ENCODE measurements at regions not wholly inside any gene's neighbourhood (a gene's known extent, or its start where the extent isn't known, plus 50 kb on each side); places are given as distances from the start of the nearest gene placed in this dataset.
"Not testable (repeated sequence)": the region's sequence is repeated elsewhere in the genome, so short reads cannot be mapped to it uniquely, and the experiment has no call there.

GRCh38 chr11:26878959-26879581 is 114.8 kb upstream of the FIBIN start:
- CTCF ChIA-PET, result no interaction called here
- dilution Hi-C loops (cut with MboI; ENCODE audit: extremely low pct_ligation_motif_present, low sequenced_read_pairs), result no loop called here
- no peaks in the 10 kb centered on the region for H4K20me1 ChIP-seq (replicated peaks; ENCODE audit: control insufficient read depth, extremely low read depth, insufficient read depth, low read length)

DNA sequence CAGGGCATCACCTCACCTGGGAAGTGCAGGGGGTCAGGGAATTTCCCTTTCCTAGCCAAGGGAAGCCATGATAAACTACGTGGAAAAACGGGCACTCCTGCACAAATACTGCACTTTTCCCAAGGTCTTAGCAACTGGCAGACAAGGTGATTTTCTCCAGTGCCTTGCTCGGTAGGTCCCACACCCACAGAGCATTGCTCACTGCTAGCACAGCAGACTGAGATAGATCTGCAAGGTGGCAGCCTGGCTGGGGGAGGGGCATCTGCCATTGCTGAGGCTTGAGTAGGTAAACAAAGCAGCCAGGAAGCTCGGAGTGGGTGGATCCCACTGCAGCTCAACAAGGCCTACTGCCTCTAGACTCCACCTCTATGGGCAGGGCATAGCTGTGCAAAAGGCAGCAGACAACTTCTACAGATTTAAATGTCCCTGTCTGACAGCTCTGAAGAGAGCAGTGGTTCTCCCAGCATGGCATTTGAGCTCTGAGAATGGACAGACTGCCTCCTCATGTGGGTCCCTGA is 111.5 kb upstream of the FIBIN start:
- H3K27ac ChIP-seq (ENCODE audit: insufficient read depth, low read depth, low read length); BruUV-seq (replicated peaks); H3K4me3 ChIP-seq (replicated peaks in 1 of 3; ENCODE audit: insufficient read depth in 1 of 3, low read depth in 1 of 3, low read length in 3 of 3); H3K9ac ChIP-seq (replicated peaks; ENCODE audit: extremely low read depth, insufficient read depth, low read length); H2AFZ ChIP-seq (ENCODE audit: low read depth, low read length); H3K36me3 ChIP-seq (ENCODE audit: control insufficient read depth in 2 of 2, extremely low read depth in 1 of 2, insufficient read depth in 2 of 2, low read length in 2 of 2); intact Hi-C loops (cut with micrococcal nuclease); H3K4me2 ChIP-seq (ENCODE audit: insufficient read depth, low read length); H3K27me3 ChIP-seq (ENCODE audit: control insufficient read depth in 2 of 2, insufficient read depth in 2 of 2, low read length in 2 of 2); DNase-seq (ENCODE audit: low read depth, low spot score); H3K9me3 ChIP-seq (replicated peaks; ENCODE audit: control insufficient read depth, insufficient read depth, low read length); H4K20me1 ChIP-seq (replicated peaks; ENCODE audit: control insufficient read depth, extremely low read depth, insufficient read depth, low read length); H3K4me1 ChIP-seq (ENCODE audit: control insufficient read depth, extremely low read depth, insufficient read depth, low read length); dilution Hi-C loops (cut with MboI; ENCODE audit: extremely low pct_ligation_motif_present, low sequenced_read_pairs); POLR2A ChIA-PET; H3K9me1 ChIP-seq (replicated peaks; ENCODE audit: control insufficient read depth, extremely low read depth, insufficient read depth, low read length); H3K79me2 ChIP-seq (ENCODE audit: control insufficient read depth, insufficient read depth, low read length); FAIRE-seq; CTCF ChIA-PET: not testable (repeated sequence)

More at GRCh38 chr11:26878959-26879581, 114.8 kb upstream of the FIBIN start:
- BruUV-seq (replicated peaks), result no TSS peak
- Histone ChIP-seq H3K9me3 (replicated peaks; ENCODE audit: control insufficient read depth, insufficient read depth, low read length) (no peaks in the 10 kb centered on the region), H2AFZ (ENCODE audit: low read depth, low read length) (no peak overlapping the region), H3K27me3 (ENCODE audit: control insufficient read depth in 2 of 2, insufficient read depth in 2 of 2, low read length in 2 of 2) (no peaks in the 10 kb centered on the region), H3K4me3 (replicated peaks in 1 of 3; ENCODE audit: insufficient read depth in 1 of 3, low read depth in 1 of 3, low read length in 3 of 3) (no peak overlapping the region), H3K9me1 (replicated peaks; ENCODE audit: control insufficient read depth, extremely low read depth, insufficient read depth, low read length) (no peaks in the 10 kb centered on the region), H3K79me2 (ENCODE audit: control insufficient read depth, insufficient read depth, low read length) (no peaks in the 10 kb centered on the region), H3K27ac (ENCODE audit: insufficient read depth, low read depth, low read length) (no peak overlapping the region), H3K4me2 (ENCODE audit: insufficient read depth, low read length) (no peak overlapping the region), H3K4me1 (ENCODE audit: control insufficient read depth, extremely low read depth, insufficient read depth, low read length) (no peaks in the 10 kb centered on the region), H3K9ac (replicated peaks; ENCODE audit: extremely low read depth, insufficient read depth, low read length) (no peak overlapping the region), H3K36me3 (ENCODE audit: control insufficient read depth in 2 of 2, extremely low read depth in 1 of 2, insufficient read depth in 2 of 2, low read length in 2 of 2) (no peaks in the 10 kb centered on the region)
- DNase-seq (ENCODE audit: low read depth, low spot score) (no peak), FAIRE-seq (no peak)
- TF ChIP-seq MYC (IDR thresholded peaks at IDR 0.05; ENCODE audit: low read depth, low read length), result no peak
- POLR2A ChIA-PET, result no interaction called here
- intact Hi-C loops (cut with micrococcal nuclease), result no loop called here

Measured in endothelial cell of umbilical vein (primary cell).